GM12878 (cell line): ENCODE measurements at regions not wholly inside any gene's neighbourhood (a gene's known extent, or its start where the extent isn't known, plus 50 kb on each side); places are given as distances from the start of the nearest gene placed in this dataset.
"Not testable (repeated sequence)": the region's sequence is repeated elsewhere in the genome, so short reads cannot be mapped to it uniquely, and the experiment has no call there.

ENCODE experiments used
- ATAC-seq: fragments of 200-7000 bp; cut with Tn5 transposase; 3 replicates; pipeline ENCODE4 v1.9.1; 2020; ENCODE audit warnings: mild to moderate bottlenecking, moderate library complexity
- BruUV-seq: library from RNA; stranded (reverse); fragments of 400-500 nt; replicated peaks from 2 replicates; lab custom pipeline; 2021; lab: Mats Ljungman, UMichigan
- CTCF ChIA-PET: fragments of 300-600 bp; sonication (Branson Sonifier 250); formaldehyde crosslinking; extraction: SDS; loops from one replicate; lab custom pipeline; 2021; ENCODE audit warnings: inconsistent platforms; lab: Yijun Ruan, JAX
- POLR2A ChIA-PET: fragments of 350-600 bp; formaldehyde crosslinking; extraction: SDS; loops from one replicate; lab custom pipeline; 2021; ENCODE audit warnings: inconsistent platforms; lab: Charles Lee
- RAD21 ChIA-PET: fragments of 300-600 bp; sonication (Branson Sonifier 250); formaldehyde crosslinking; loops from one replicate; lab custom pipeline; 2023; ENCODE audit warnings: antibody characterized with exemption; ENCODE audit not compliant: unreplicated experiment; lab: Charles Lee
- SMC1A ChIA-PET: fragments of 300-600 bp; sonication (Branson Sonifier 250); formaldehyde crosslinking; loops from one replicate; lab custom pipeline; 2023; ENCODE audit not compliant: unreplicated experiment, uncharacterized antibody; lab: Charles Lee
- DNase-seq: peaks from one replicate; pipeline ENCODE4 v3.0.0-alpha.2; 2011; ENCODE audit warnings: low read depth, low spot score
- FAIRE-seq: peaks from 3 replicates; lab custom pipeline; 2011; peaks lifted over from hg19 to GRCh38; lab: Jason Lieb, UNC
- H2AFZ ChIP-seq: 2 replicates; pipeline ENCODE4 v1.6.0; 2011; ENCODE audit warnings: low read depth, low read length, control low read depth; ENCODE audit not compliant: control insufficient read depth
- H3K27ac ChIP-seq: 2 replicates; pipeline ENCODE4 v1.5.1; 2011; ENCODE audit warnings: control low read depth; ENCODE audit not compliant: control insufficient read depth, insufficient read depth
- H3K27me3 ChIP-seq, 2 experiments: replicated peaks in 1 of 2; 2 replicates each; pipeline versions ENCODE4 v1.6.0 to v1.6.1; 2011; ENCODE audit warnings: low read length in 1 of 2; ENCODE audit not compliant: control insufficient read depth in 2 of 2, insufficient read depth in 2 of 2
- H3K36me3 ChIP-seq, 2 experiments: 2 replicates each; pipeline ENCODE4 v1.5.1; 2011; ENCODE audit warnings: low read length in 1 of 2; ENCODE audit not compliant: control insufficient read depth in 2 of 2, insufficient read depth in 2 of 2
- H3K4me1 ChIP-seq: 2 replicates; pipeline ENCODE4 v1.6.1; 2011; ENCODE audit warnings: mild to moderate bottlenecking, low read length, moderate library complexity, mixed read lengths; ENCODE audit not compliant: control insufficient read depth, insufficient read depth
- H3K4me2 ChIP-seq: 2 replicates; pipeline ENCODE4 v1.6.0; 2011; ENCODE audit warnings: control low read depth; ENCODE audit not compliant: control insufficient read depth, insufficient read depth
- H3K4me3 ChIP-seq: fragments of 200-600 bp; sonication (generic); 2 replicates; pipeline ENCODE4 v1.5.1; 2016
- H3K79me2 ChIP-seq: 2 replicates; pipeline ENCODE4 v1.6.0; 2011; ENCODE audit warnings: low read length; ENCODE audit not compliant: control insufficient read depth, insufficient read depth
- H3K9ac ChIP-seq: 2 replicates; pipeline ENCODE4 v1.8.0; 2011; ENCODE audit warnings: low read length, control low read depth, mixed read lengths; ENCODE audit not compliant: control insufficient read depth, insufficient read depth
- H3K9me3 ChIP-seq: replicated peaks from 3 replicates; pipeline ENCODE4 v1.5.1; 2011; ENCODE audit warnings: mild to moderate bottlenecking, low read length; ENCODE audit not compliant: control insufficient read depth, insufficient read depth
- H4K20me1 ChIP-seq: 2 replicates; pipeline ENCODE4 v1.6.0; 2011; ENCODE audit not compliant: control insufficient read depth, insufficient read depth
- ASH2L ChIP-seq: fragments of 300-600, 200-600 bp; sonication (generic); IDR thresholded peaks from 2 replicates; pipeline ENCODE4 v1.6.1; 2017; ENCODE audit warnings: low read depth, mild to moderate bottlenecking, borderline replicate concordance
- ATF7 ChIP-seq: fragments of 450-650 bp; IDR thresholded peaks from 2 replicates; pipeline ENCODE4 v1.6.1; 2016; ENCODE audit warnings: low read depth, mild to moderate bottlenecking
- BACH1 ChIP-seq: fragments of 450-650 bp; IDR thresholded peaks from 2 replicates; pipeline ENCODE4 v1.6.1; 2017; ENCODE audit warnings: mild to moderate bottlenecking, borderline replicate concordance
- IKZF1 ChIP-seq: fragments of 450-650 bp; conservative IDR thresholded peaks from 2 replicates; pipeline ENCODE4 v1.6.1; 2017; ENCODE audit warnings: antibody characterized with exemption, mild to moderate bottlenecking
- JUNB ChIP-seq: IDR thresholded peaks from 2 replicates; pipeline ENCODE4 v1.6.1; 2016; ENCODE audit warnings: antibody characterized with exemption, mild to moderate bottlenecking
- MTA3 ChIP-seq: IDR thresholded peaks from 2 replicates; pipeline ENCODE4 v1.6.1; 2012; ENCODE audit warnings: low read length, inconsistent platforms, borderline replicate concordance
- NBN ChIP-seq: fragments of 450-650 bp; IDR thresholded peaks from 2 replicates; pipeline ENCODE4 v1.6.1; 2016
- PKNOX1 ChIP-seq: fragments of 450-650 bp; IDR thresholded peaks from 2 replicates; pipeline ENCODE4 v1.6.1; 2016; ENCODE audit warnings: mild to moderate bottlenecking
- POLR2AphosphoS5 ChIP-seq: IDR thresholded peaks from 2 replicates; pipeline ENCODE4 v1.6.1; 2011; ENCODE audit warnings: mild to moderate bottlenecking, low read length, inconsistent platforms
- RELB ChIP-seq: fragments of 450-650 bp; IDR thresholded peaks from 2 replicates; pipeline ENCODE4 v1.6.1; 2017; ENCODE audit warnings: low read depth, mild to moderate bottlenecking, moderate library complexity
- SMAD1 ChIP-seq: fragments of 450-650 bp; IDR thresholded peaks from 2 replicates; pipeline ENCODE4 v1.6.1; 2018; ENCODE audit warnings: mild to moderate bottlenecking, low read depth; ENCODE audit not compliant: partially characterized antibody
- SPI1 ChIP-seq: IDR thresholded peaks from 2 replicates; pipeline ENCODE4 v1.6.1; 2011; ENCODE audit warnings: low read depth, mild to moderate bottlenecking, low read length, moderate library complexity, borderline replicate concordance; ENCODE audit not compliant: insufficient read depth
- YBX1 ChIP-seq: fragments of 450-650 bp; IDR thresholded peaks from 2 replicates; pipeline ENCODE4 v1.6.1; 2016; ENCODE audit warnings: antibody characterized with exemption
- ZNF687 ChIP-seq: fragments of 450-650 bp; IDR thresholded peaks from 2 replicates; pipeline ENCODE4 v1.6.1; 2017; ENCODE audit warnings: mild to moderate bottlenecking, moderate library complexity
- WGBS: methylation state at CpG from one replicate; pipeline ENCODE4 v1.1.6; 2016; ENCODE audit warnings: low lambda C conversion rate; ENCODE audit not compliant: insufficient replicate concordance, insufficient coverage; ENCODE audit errors: missing lambda C conversion rate; 5-methylcytosine and 5-hydroxymethylcytosine counted together
- in situ Hi-C: fragments of 300-500 bp; cut with MboI; formaldehyde crosslinking; loops from 9 replicates; pipeline ENCODE4 v1.14.3; 2018; ENCODE audit warnings: mixed read lengths
- intact Hi-C: fragments of 100-400 bp; cut with micrococcal nuclease; formaldehyde crosslinking; loops from one replicate; pipeline ENCODE4 v1.14.2; 2022; ENCODE audit not compliant: unreplicated experiment
- TF ChIP-seq, protein P1 (sequence below): fragments of 450-650 bp; IDR thresholded peaks from 2 replicates; pipeline ENCODE4 v1.6.1; 2016; ENCODE audit warnings: mild to moderate bottlenecking

GRCh38 chr4:115956054-115956796 lies 842.8 kb upstream of the NDST4 start:
- ChIA-PET POLR2A (interaction anchor here (1.1 kb wide), 1 partner anchor 103 kb away, joined by 3 read pairs; no protein-coding TSS in a partner anchor), SMC1A (interaction anchor here (1.6 kb wide), 1 partner anchor 9 kb away, joined by 4 read pairs; no protein-coding TSS in a partner anchor)
- H3K36me3 ChIP-seq, H3K4me1 ChIP-seq, H3K79me2 ChIP-seq, H3K4me3 ChIP-seq, H4K20me1 ChIP-seq, in situ Hi-C loops, RAD21 ChIA-PET, BruUV-seq, H3K9me3 ChIP-seq, CTCF ChIA-PET, H3K27me3 ChIP-seq: not testable (repeated sequence)
- intact Hi-C loops = loop anchor here (2.0 to 10.0 kb wide), 2 partner anchors 103 to 681 kb away; no protein-coding TSS in a partner anchor
- Histone ChIP-seq H2AFZ (peak overlapping the region; percentile 77), H3K27ac (peak overlapping the region; percentile 80), H3K9ac (peak overlapping the region; percentile 58; the same call in 1 of the 2 replicates), H3K4me2 (peak overlapping the region; percentile 60)
- DNase-seq = peak; percentile 50
- FAIRE-seq = peak; percentile 7
- WGBS = 41% methylated on average over 6 of the region's 6 CpGs
- ATAC-seq = peak; percentile 75
- TF ChIP-seq POLR2AphosphoS5 (0 out of 2 replicates have a peak, but pooled peaks have one; percentile 30), ZNF687 (peak; percentile 72), MTA3 (0 out of 2 replicates have a peak, but pooled peaks have one; percentile 7), PKNOX1 (0 out of 2 replicates have a peak, but pooled peaks have one; percentile 22), YBX1 (0 out of 2 replicates have a peak, but pooled peaks have one; percentile 6), ASH2L (0 out of 2 replicates have a peak, but pooled peaks have one; percentile 32), RELB (peak; percentile 86), IKZF1 (peak; percentile 46; the same call in 1 of the 2 replicates), SMAD1 (peak; percentile 82), SPI1 (peak; percentile 75), ATF7 (peak; percentile 29; the same call in 1 of the 2 replicates), JUNB (peak; percentile 25; the same call in 1 of the 2 replicates), BACH1 (peak; percentile 48; the same call in 1 of the 2 replicates), NBN (peak; percentile 67; the same call in 1 of the 2 replicates)
- TF ChIP-seq, protein P1, sequence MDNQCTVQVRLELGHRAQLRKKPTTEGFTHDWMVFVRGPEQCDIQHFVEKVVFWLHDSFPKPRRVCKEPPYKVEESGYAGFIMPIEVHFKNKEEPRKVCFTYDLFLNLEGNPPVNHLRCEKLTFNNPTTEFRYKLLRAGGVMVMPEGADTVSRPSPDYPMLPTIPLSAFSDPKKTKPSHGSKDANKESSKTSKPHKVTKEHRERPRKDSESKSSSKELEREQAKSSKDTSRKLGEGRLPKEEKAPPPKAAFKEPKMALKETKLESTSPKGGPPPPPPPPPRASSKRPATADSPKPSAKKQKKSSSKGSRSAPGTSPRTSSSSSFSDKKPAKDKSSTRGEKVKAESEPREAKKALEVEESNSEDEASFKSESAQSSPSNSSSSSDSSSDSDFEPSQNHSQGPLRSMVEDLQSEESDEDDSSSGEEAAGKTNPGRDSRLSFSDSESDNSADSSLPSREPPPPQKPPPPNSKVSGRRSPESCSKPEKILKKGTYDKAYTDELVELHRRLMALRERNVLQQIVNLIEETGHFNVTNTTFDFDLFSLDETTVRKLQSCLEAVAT = 0 out of 2 replicates have a peak, but pooled peaks have one; percentile 65
